GM10266 (cell line): ENCODE measurements at regions not wholly inside any gene's neighbourhood (a gene's known extent, or its start where the extent isn't known, plus 50 kb on each side); places are given as distances from the start of the nearest gene placed in this dataset.

ENCODE experiments used
- DNase-seq: peaks from one replicate; pipeline ENCODE4 v3.0.0; 2012; ENCODE audit errors: extremely low spot score
- TF ChIP-seq, protein P1 (sequence below): IDR thresholded peaks from 2 replicates; pipeline ENCODE4 v1.5.1; 2012; ENCODE audit warnings: mild to moderate bottlenecking, low read depth; ENCODE audit not compliant: control insufficient read depth, insufficient read depth; ENCODE audit errors: missing control alignments

DNA sequence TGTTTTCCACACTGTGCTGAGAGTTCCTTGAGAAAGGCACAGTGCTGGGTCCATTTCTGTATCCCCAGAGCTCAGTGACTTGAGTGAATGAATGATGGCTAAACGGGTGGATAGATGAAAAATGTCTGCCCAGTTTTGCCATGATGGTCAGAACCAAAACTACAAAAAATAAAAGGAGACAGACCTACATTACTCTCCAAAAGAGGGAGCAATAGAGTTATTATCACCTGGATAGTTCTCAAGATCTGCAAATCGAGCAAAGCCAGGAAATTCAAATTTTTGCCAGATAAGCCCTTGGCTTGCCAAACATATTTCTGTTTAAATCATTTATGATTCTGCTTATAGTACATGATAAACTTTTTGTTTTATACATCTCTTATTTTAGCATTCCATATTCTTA lies 214.2 kb upstream of the ZNF462 start:
- TF ChIP-seq, protein P1, sequence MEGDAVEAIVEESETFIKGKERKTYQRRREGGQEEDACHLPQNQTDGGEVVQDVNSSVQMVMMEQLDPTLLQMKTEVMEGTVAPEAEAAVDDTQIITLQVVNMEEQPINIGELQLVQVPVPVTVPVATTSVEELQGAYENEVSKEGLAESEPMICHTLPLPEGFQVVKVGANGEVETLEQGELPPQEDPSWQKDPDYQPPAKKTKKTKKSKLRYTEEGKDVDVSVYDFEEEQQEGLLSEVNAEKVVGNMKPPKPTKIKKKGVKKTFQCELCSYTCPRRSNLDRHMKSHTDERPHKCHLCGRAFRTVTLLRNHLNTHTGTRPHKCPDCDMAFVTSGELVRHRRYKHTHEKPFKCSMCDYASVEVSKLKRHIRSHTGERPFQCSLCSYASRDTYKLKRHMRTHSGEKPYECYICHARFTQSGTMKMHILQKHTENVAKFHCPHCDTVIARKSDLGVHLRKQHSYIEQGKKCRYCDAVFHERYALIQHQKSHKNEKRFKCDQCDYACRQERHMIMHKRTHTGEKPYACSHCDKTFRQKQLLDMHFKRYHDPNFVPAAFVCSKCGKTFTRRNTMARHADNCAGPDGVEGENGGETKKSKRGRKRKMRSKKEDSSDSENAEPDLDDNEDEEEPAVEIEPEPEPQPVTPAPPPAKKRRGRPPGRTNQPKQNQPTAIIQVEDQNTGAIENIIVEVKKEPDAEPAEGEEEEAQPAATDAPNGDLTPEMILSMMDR, result no peak
- DNase-seq, result no peak

DNA sequence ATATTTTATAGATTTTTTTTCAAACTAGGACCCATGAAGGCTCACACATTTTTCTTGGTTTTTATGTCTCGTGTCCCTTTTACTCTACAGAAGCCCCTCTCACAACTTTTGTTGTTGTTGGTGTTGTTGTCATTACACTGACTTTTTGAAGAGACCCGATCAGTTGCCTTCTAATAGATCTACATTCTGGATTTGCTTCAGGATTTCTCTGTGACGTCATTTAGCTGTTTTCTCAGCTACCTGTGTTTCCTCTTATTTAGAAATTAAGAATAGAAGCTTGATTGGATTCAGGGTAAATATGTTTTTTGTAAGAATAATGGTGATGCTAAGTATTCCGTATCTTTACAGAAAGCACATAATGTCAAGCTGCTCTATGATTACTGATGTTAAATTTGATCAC lies 213.3 kb upstream of the ZNF462 start:
- TF ChIP-seq, protein P1, result no peak
- DNase-seq, result no peak

DNA sequence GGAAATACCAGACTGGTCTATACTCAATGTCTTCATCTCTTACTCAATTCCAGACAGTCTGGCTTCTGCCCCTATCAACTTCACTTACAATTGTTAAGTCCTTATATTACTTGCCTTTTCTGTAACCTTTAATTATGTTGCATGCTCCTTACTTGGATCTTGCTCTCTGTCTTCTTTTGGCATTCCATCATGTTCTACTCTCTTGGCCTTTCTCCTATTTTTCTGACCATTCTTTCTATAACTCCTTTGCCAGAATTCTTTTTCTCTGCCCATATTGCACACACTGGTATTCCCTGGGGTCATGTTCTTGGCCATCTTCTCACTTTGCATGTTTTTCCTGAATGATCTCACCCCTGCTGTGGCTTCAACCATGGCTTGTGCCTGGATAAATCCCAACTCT lies 209.8 kb upstream of the ZNF462 start:
- TF ChIP-seq, protein P1, result no peak
- DNase-seq, result no peak

DNA sequence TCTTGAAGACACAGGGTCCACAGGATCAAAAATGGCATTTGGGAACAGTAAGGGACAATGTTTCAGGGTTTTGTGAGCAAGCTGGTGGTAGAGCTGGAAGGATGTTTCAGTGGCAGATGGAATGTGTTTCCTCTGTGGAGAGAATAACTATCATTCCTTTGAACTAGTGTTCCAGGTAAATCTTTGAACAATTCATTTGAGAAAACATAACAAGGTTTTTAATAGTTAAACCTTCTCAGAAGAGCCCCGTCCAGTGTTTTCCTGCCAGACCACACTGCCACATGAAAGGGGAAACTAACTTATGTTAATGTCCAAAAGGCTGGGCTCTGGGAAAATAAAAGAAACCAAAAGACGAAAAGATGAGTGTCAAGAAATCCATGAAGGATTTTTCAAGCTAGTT lies 207.0 kb upstream of the ZNF462 start:
- DNase-seq, result no peak
- TF ChIP-seq, protein P1, result no peak

DNA sequence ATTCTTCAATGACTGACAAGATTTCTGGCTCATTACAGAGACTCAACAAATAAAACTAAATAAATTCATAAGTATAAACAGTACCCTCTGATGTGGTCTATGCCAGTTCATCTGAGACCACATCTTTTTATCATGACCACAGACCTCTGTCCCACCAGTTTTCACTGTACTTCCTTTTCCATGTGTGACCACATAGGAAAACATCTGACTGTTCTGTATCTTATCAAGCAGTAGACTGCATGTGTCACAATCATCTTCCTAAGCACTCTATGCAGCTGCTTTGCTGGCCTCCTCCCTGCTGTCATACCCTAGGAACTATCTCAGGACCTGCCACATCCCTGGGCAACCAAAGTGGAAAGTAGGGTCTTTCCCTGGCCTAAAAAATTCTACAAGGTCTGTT lies 205.0 kb upstream of the ZNF462 start:
- DNase-seq, result no peak
- TF ChIP-seq, protein P1, result no peak

DNA sequence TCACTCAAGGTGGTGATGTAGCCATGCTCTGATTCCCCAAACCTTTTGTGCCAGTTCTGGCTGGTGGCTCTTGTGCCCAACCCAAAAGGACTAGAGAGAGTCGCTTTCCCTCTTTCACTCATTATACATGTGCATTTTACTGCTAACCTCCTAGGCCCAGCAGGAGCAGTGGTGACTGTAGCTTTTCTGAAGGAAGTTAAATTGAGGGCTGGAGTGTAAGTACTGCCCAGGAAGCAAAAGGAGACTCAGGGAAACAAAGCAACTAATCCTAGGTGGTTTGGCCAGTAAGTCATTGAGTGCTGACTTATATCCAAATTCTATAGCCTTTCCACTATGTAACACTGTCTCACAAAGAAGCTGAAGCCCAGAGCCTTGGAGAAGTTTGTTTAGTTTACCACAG lies 194.4 kb upstream of the ZNF462 start:
- no peak for DNase-seq
- TF ChIP-seq, protein P1, result no peak

DNA sequence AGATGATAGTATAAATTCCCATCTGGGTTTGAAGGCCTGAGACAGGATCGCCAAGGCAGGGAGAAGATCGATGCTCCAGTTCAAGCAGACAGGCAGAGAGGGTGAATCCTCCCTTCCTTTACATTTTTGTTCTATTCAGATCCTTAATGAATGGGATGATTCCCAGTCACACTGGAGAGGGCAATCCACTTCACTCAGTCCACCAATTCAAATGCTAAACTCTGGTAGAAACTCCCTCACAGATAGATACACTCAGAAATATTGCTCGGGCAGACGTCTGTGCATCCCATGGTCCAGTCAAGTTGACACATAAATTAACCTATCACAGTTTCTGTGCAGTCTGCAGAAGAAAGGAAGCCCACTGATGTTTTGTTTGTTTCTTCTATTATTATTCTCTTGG lies 193.1 kb upstream of the ZNF462 start:
- TF ChIP-seq, protein P1, result no peak
- no peak for DNase-seq
